Smooth muscle cell (in vitro differentiated cells): ENCODE measurements at regions not wholly inside any gene's neighbourhood (a gene's known extent, or its start where the extent isn't known, plus 50 kb on each side); places are given as distances from the start of the nearest gene placed in this dataset.

Source experiments
- DNase-seq: peaks from one replicate; lab custom pipeline; 2025; ENCODE audit not compliant: unreplicated experiment; lab: John Stamatoyannopoulos, UW
- H2AFZ ChIP-seq: fragments of 200-600 bp; sonication (generic); 2 replicates; pipeline ENCODE4 v1.6.0; 2016; ENCODE audit warnings: antibody characterized with exemption, low read depth, mild to moderate bottlenecking
- H3F3A ChIP-seq: fragments of 200-600 bp; sonication (generic); 2 replicates; pipeline ENCODE4 v1.6.0; 2017; ENCODE audit warnings: antibody characterized with exemption, low read depth
- H3K27ac ChIP-seq: fragments of 200-600 bp; sonication (generic); 2 replicates; pipeline ENCODE4 v1.5.1; 2016; ENCODE audit warnings: low read depth, mild to moderate bottlenecking
- H3K27me3 ChIP-seq: fragments of 200-600 bp; sonication (generic); 2 replicates; pipeline ENCODE4 v1.6.1; 2016; ENCODE audit warnings: low read depth, mild to moderate bottlenecking
- H3K36me3 ChIP-seq: fragments of 200-600 bp; sonication (generic); 2 replicates; pipeline ENCODE4 v1.5.1; 2016; ENCODE audit warnings: low read depth
- H3K4me1 ChIP-seq: fragments of 200-600 bp; sonication (generic); 2 replicates; pipeline ENCODE4 v1.5.1; 2016; ENCODE audit warnings: low read depth
- H3K4me2 ChIP-seq: fragments of 200-600 bp; sonication (generic); 2 replicates; pipeline ENCODE4 v1.6.0; 2016; ENCODE audit warnings: mild to moderate bottlenecking
- H3K4me3 ChIP-seq: fragments of 200-600 bp; sonication (generic); 2 replicates; pipeline ENCODE4 v1.5.1; 2016; ENCODE audit warnings: mild to moderate bottlenecking
- H3K79me2 ChIP-seq: fragments of 200-600 bp; sonication (generic); 2 replicates; pipeline ENCODE4 v1.6.0; 2016; ENCODE audit warnings: low read depth, mild to moderate bottlenecking
- H3K9ac ChIP-seq: fragments of 200-600 bp; sonication (generic); 2 replicates; pipeline ENCODE4 v1.6.0; 2016; ENCODE audit warnings: low read depth
- H3K9me3 ChIP-seq: fragments of 200-600 bp; sonication (generic); replicated peaks from 2 replicates; pipeline ENCODE4 v1.5.1; 2016; ENCODE audit warnings: low read depth
- H4K20me1 ChIP-seq: fragments of 200-600 bp; sonication (generic); 2 replicates; pipeline ENCODE4 v1.6.0; 2016; ENCODE audit warnings: low read depth
- CTCF ChIP-seq: fragments of 200-600 bp; sonication (generic); IDR thresholded peaks from 2 replicates; pipeline ENCODE4 v1.5.1; 2017; ENCODE audit warnings: borderline replicate concordance, mild to moderate bottlenecking, antibody characterized with exemption; ENCODE audit not compliant: insufficient read depth, poor library complexity, severe bottlenecking
- whole genome bisulfite sequencing: methylation state at CpG from one replicate; pipeline ENCODE4 v1.1.7; 2016; ENCODE audit warnings: low lambda C conversion rate; 5-methylcytosine and 5-hydroxymethylcytosine counted together

GRCh38 chr18:8513249-8513648 lies 96.0 kb upstream of the RAB12 start:
- no peak for DNase-seq
- 93% methylated on average over 5 of the region's 5 CpGs for WGBS

GRCh38 chr18:8514409-8514808 lies 94.8 kb upstream of the RAB12 start:
- no peak overlapping the region for H3K9ac ChIP-seq
- H3K4me2 ChIP-seq = no peak overlapping the region
- H2AFZ ChIP-seq = no peak overlapping the region
- no peak for TF ChIP-seq CTCF
- no peaks in the 10 kb centered on the region for H3F3A ChIP-seq
- no peaks in the 10 kb centered on the region for H3K79me2 ChIP-seq
- H3K36me3 ChIP-seq = no peaks in the 10 kb centered on the region
- H3K27ac ChIP-seq = no peak overlapping the region
- no peaks in the 10 kb centered on the region for H3K27me3 ChIP-seq
- H3K9me3 ChIP-seq = no peaks in the 10 kb centered on the region
- H3K4me1 ChIP-seq = no peaks in the 10 kb centered on the region
- no peak overlapping the region for H3K4me3 ChIP-seq
- WGBS = 93% methylated on average over 4 of the region's 4 CpGs
- no peaks in the 10 kb centered on the region for H4K20me1 ChIP-seq
- no peak for DNase-seq

More at GRCh38 chr18:8513249-8513648, 96.0 kb upstream of the RAB12 start:
- Histone ChIP-seq H3K4me2 (no peak overlapping the region), H3K4me1 (no peaks in the 10 kb centered on the region), H3K79me2 (no peaks in the 10 kb centered on the region), H3K4me3 (no peak overlapping the region), H3K27me3 (no peaks in the 10 kb centered on the region), H3F3A (no peaks in the 10 kb centered on the region), H3K36me3 (no peaks in the 10 kb centered on the region), H3K9me3 (no peaks in the 10 kb centered on the region), H3K9ac (no peak overlapping the region), H4K20me1 (no peaks in the 10 kb centered on the region), H2AFZ (no peak overlapping the region), H3K27ac (no peak overlapping the region)
- TF ChIP-seq CTCF = no peak

GRCh38 chr18:8515142-8515865 lies 93.9 kb upstream of the RAB12 start:
- Histone ChIP-seq H3K79me2 (no peaks in the 10 kb centered on the region), H3K4me2 (no peak overlapping the region), H3K4me3 (no peak overlapping the region), H3K27ac (no peak overlapping the region), H3K4me1 (no peaks in the 10 kb centered on the region), H3K9me3 (no peaks in the 10 kb centered on the region), H2AFZ (no peak overlapping the region), H3K36me3 (no peaks in the 10 kb centered on the region), H3K9ac (no peak overlapping the region), H3K27me3 (no peaks in the 10 kb centered on the region), H4K20me1 (no peaks in the 10 kb centered on the region), H3F3A (no peaks in the 10 kb centered on the region)
- WGBS = 90% methylated on average over 9 of the region's 9 CpGs
- DNase-seq = no peak
- no peak for TF ChIP-seq CTCF
